Upper lobe of right lung (tissue), 1 donor: ENCODE measurements at regions not wholly inside any gene's neighbourhood (a gene's known extent, or its start where the extent isn't known, plus 50 kb on each side); places are given as distances from the start of the nearest gene placed in this dataset.

Experiments used
- ATAC-seq: fragments of 200-7000 bp; cut with Tn5 transposase; one replicate; pipeline ENCODE4 v1.9.1; 2020; ENCODE audit warnings: mild to moderate bottlenecking, moderate library complexity
- DNase-seq: peaks from one replicate; pipeline ENCODE4 v3.0.0-alpha.2; 2020
- H3K27ac ChIP-seq: fragments of 200-600 bp; one replicate; pipeline ENCODE4 v1.8.0; 2022
- H3K27me3 ChIP-seq: fragments of 200-600 bp; one replicate; pipeline ENCODE4 v1.8.0; 2022; ENCODE audit warnings: mild to moderate bottlenecking
- H3K36me3 ChIP-seq: fragments of 200-600 bp; one replicate; pipeline ENCODE4 v1.8.0; 2022
- H3K4me1 ChIP-seq: fragments of 200-600 bp; one replicate; pipeline ENCODE4 v1.8.0; 2022
- H3K4me3 ChIP-seq: fragments of 200-600 bp; one replicate; pipeline ENCODE4 v1.8.0; 2022; ENCODE audit warnings: mild to moderate bottlenecking
- H3K9me3 ChIP-seq: fragments of 200-600 bp; one replicate; pipeline ENCODE4 v1.8.0; 2022
- CTCF ChIP-seq: fragments of 200-600 bp; IDR thresholded peaks from one replicate; pipeline ENCODE4 v1.8.0; 2022; ENCODE audit warnings: antibody characterized with exemption
- intact Hi-C: fragments of 100-400 bp; cut with DNase I; formaldehyde crosslinking; loops from one replicate; pipeline ENCODE4 v1.11.0; 2022
- donor health status: DM: no; HTN: yes; CAD: no; lungs with severe emphysema.

- no peak for DNase-seq
- no peaks in the 10 kb centered on the region for H3K36me3 ChIP-seq
- no peak overlapping the region for H3K4me3 ChIP-seq
- no peaks in the 10 kb centered on the region for H3K9me3 ChIP-seq
- intact Hi-C loops = no loop called here
- ATAC-seq = no peak
- TF ChIP-seq CTCF = no peak
- no peak overlapping the region for H3K27ac ChIP-seq
- H3K4me1 ChIP-seq = no peaks in the 10 kb centered on the region
- no peaks in the 10 kb centered on the region for H3K27me3 ChIP-seq
Measured at GRCh38 chr5:20446121-20446520, 458.1 kb upstream of the CDH18 start.

- TF ChIP-seq CTCF = no peak
- Histone ChIP-seq H3K4me3 (no peak overlapping the region), H3K4me1 (no peaks in the 10 kb centered on the region), H3K9me3 (no peaks in the 10 kb centered on the region), H3K27me3 (no peaks in the 10 kb centered on the region), H3K36me3 (no peaks in the 10 kb centered on the region), H3K27ac (no peak overlapping the region)
- ATAC-seq (no peak), DNase-seq (no peak)
- intact Hi-C loops = no loop called here
Measured at GRCh38 chr5:20445326-20445860, 457.4 kb upstream of the CDH18 start.

- DNase-seq (no peak), ATAC-seq (no peak)
- Histone ChIP-seq H3K4me3 (no peak overlapping the region), H3K9me3 (no peaks in the 10 kb centered on the region), H3K27ac (no peak overlapping the region), H3K27me3 (no peaks in the 10 kb centered on the region), H3K36me3 (no peaks in the 10 kb centered on the region), H3K4me1 (no peaks in the 10 kb centered on the region)
- intact Hi-C loops = no loop called here
- no peak for TF ChIP-seq CTCF
Measured at GRCh38 chr5:20434786-20435185, 446.8 kb upstream of the CDH18 start.

GRCh38 chr5:20420991-20421595 lies 433.1 kb upstream of the CDH18 start:
- intact Hi-C loops = no loop called here
- Histone ChIP-seq H3K4me1 (no peaks in the 10 kb centered on the region), H3K27ac (no peak overlapping the region), H3K36me3 (no peaks in the 10 kb centered on the region), H3K4me3 (no peak overlapping the region), H3K27me3 (no peaks in the 10 kb centered on the region), H3K9me3 (no peaks in the 10 kb centered on the region)
- ATAC-seq (no peak), DNase-seq (no peak)
- no peak for TF ChIP-seq CTCF
